Thyroid gland (tissue), 4 donors: ENCODE measurements at regions not wholly inside any gene's neighbourhood (a gene's known extent, or its start where the extent isn't known, plus 50 kb on each side); places are given as distances from the start of the nearest gene placed in this dataset.

ENCODE experiments used
- POLR2A ChIP-seq, 2 donors: fragments of 450-650 bp; IDR thresholded peaks; one replicate each; pipeline ENCODE4 v1.6.1; 2017; ENCODE audit warnings: antibody characterized with exemption in 2 of 2, mild to moderate bottlenecking in 2 of 2, moderate library complexity in 1 of 2
- TF ChIP-seq, protein P1 (sequence below), 6 experiments: fragments of 200-600 bp in 3 of 6; fragments of 450-650 bp in 3 of 6; sonication (generic) in 3 of 6; IDR thresholded peaks; one replicate each; pipeline ENCODE4 v1.5.1; 2016 to 2019; ENCODE audit warnings: antibody characterized with exemption in 6 of 6, mild to moderate bottlenecking in 2 of 6, inconsistent platforms in 1 of 6, moderate library complexity in 1 of 6

DNA sequence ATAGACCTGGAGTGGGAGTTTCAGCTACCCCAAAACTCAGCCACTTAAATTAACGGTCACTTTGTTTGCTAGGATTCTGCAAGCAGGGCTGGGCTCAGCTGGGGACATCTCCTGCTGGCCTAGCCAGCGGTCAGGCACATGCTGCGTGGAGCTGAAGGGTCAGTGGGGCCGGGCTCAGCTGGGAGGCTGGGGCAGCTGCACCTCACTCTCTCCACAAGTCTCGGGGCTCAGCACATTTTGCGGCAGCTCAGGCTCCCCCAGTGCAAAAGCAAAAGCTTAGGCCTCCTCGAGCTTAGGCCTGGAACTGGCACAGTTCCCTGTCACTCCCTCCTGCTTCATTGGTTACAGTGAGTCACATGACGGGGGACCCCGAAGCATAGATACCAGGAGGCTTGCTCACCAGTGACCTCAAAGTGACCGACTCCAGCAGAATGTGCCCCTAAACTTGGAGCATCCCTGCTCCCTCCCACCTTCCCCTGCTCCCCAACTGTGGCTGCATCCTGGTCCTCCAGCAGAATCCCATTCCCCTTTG lies 80.6 kb upstream of the CST7 start:
- TF ChIP-seq, protein P1, sequence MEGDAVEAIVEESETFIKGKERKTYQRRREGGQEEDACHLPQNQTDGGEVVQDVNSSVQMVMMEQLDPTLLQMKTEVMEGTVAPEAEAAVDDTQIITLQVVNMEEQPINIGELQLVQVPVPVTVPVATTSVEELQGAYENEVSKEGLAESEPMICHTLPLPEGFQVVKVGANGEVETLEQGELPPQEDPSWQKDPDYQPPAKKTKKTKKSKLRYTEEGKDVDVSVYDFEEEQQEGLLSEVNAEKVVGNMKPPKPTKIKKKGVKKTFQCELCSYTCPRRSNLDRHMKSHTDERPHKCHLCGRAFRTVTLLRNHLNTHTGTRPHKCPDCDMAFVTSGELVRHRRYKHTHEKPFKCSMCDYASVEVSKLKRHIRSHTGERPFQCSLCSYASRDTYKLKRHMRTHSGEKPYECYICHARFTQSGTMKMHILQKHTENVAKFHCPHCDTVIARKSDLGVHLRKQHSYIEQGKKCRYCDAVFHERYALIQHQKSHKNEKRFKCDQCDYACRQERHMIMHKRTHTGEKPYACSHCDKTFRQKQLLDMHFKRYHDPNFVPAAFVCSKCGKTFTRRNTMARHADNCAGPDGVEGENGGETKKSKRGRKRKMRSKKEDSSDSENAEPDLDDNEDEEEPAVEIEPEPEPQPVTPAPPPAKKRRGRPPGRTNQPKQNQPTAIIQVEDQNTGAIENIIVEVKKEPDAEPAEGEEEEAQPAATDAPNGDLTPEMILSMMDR (IDR thresholded peaks at IDR 0.05): no peak
- no peak for TF ChIP-seq POLR2A (IDR thresholded peaks at IDR 0.05)
